Neural progenitor cell (in vitro differentiated cells): ENCODE measurements at regions not wholly inside any gene's neighbourhood (a gene's known extent, or its start where the extent isn't known, plus 50 kb on each side); places are given as distances from the start of the nearest gene placed in this dataset.

ENCODE experiments used
- CTCF ChIP-seq: fragments of 200-600 bp; sonication (generic); IDR thresholded peaks from 2 replicates; pipeline ENCODE4 v1.5.1; 2017; ENCODE audit warnings: antibody characterized with exemption, mild to moderate bottlenecking
- EZH2 ChIP-seq: fragments of 200-600 bp; sonication (generic); IDR thresholded peaks from 2 replicates; pipeline ENCODE4 v1.6.1; 2017; ENCODE audit warnings: antibody characterized with exemption, mild to moderate bottlenecking, moderate library complexity
- EZH2phosphoT487 ChIP-seq: fragments of 200-600 bp; sonication (generic); IDR thresholded peaks from 2 replicates; pipeline ENCODE4 v1.6.1; 2017; ENCODE audit warnings: antibody characterized with exemption

DNA sequence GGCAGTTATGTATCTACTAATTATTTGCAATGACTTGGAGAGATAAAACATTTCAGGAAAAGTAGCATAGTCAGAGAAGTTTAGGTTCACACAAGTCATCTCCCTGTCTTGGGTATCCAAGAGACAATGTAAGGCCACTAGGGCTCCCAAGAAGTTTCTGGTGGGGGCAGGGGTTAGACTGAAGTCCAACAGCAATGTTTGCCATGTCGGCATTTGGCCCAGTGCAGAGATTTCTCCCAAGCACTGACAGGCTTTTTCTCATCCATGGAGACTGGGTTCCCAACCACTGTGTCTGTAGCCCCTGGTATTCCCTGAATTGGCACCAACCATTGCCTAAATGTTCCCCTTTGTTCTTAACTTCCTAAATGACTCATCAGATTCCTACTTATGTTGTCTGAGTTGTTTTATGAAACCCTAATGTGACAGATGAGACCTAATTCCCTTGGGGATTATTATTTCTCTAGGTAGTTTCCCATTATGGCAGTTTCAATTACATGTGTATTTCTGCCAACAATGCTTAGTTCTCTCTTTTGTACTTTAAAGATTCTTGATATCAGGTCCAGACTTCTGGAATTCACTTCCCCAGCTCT is 103.6 kb upstream of the EGFLAM start:
- TF ChIP-seq EZH2 (no peak), CTCF (no peak), EZH2phosphoT487 (no peak)
